ENCODE measurements at regions not wholly inside any gene's neighbourhood (a gene's known extent, or its start where the extent isn't known, plus 50 kb on each side); places are given as distances from the start of the nearest gene placed in this dataset.
A peak's percentile ranks its signal among the peaks of the same experiment; 100 is the strongest.
"Not testable (repeated sequence)": the region's sequence is repeated elsewhere in the genome, so short reads cannot be mapped to it uniquely, and the experiment has no call there.

DNA sequence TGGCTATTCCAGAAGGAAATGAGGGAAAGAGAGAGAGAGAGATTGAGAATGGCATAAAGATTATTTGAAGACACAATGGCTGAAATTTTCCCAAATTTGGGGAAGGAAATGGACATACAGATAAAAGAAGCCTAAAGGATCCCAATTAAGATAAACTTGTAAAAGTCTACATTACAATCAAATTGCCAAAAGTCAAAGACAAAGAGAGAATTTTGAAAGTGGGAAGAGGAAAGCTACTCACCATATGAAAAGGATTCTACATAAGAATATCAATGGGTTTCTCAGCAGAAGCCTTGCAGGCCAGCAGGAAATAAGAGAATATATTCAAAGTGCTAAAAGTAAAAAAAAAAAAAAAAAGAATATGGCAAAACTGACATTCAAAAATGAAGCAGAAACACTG, 233.0 kb upstream of the NFIA start:
- Mint-ChIP-seq H3K9me3 (peaks cover 0 to 6% (median 2%) of the 10 kb centered on the region in 7 donors), H3K27ac (no peak overlapping the region), H3K4me1 (no peaks in the 10 kb centered on the region), H3K27me3 (no peaks in the 10 kb centered on the region), H3K4me3 (no peak overlapping the region), H3K36me3 (no peaks in the 10 kb centered on the region)
- Histone ChIP-seq H3K36me3 (ENCODE audit: control insufficient read depth, insufficient read depth, low read length) (no peaks in the 10 kb centered on the region), H3K27me3 (ENCODE audit: control insufficient read depth, insufficient read depth, low read length) (no peaks in the 10 kb centered on the region), H3K9me3 (ENCODE audit: control insufficient read depth in 2 of 2, low read length in 2 of 2) (no peaks in the 10 kb centered on the region), H3K27ac (ENCODE audit: insufficient read depth, low read length, poor library complexity, severe bottlenecking) (no peak overlapping the region), H3K4me1 (ENCODE audit: control insufficient read depth, insufficient read depth, low read length, poor library complexity, severe bottlenecking) (no peaks in the 10 kb centered on the region), H3K4me3 (ENCODE audit: low read depth, low read length) (no peak overlapping the region)
- no peak for DNase-seq
- no peak for ATAC-seq (ENCODE audit: low read depth in 2 of 2)

DNA sequence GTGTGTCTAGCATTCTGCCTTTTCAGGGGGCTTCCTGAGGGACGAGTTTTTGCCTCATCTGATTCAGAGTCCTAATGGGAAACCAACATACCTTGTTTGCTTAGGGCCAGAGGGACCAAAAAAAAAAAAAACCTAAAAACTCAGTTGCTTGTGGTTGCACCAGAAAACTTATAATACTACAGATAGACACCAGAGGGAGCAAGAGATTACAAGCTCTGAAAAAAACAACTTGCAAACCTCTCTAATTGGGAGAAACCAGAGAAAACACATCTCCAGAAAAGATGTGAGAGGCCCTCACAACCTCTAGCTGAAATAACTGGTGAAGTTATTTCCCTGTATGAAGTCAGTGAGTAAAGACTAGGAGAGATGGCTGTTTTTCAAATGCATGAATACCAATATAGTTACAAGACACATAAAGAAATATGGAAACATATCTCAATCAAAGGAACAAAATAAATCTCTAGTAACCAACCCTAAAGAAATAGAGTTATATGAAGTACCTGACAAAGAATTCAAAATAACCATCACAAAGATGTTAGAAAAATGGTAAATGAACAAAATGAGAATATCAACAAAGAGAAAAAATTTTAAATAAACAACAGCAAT, 233.7 kb upstream of the NFIA start:
- no peak overlapping the region for H3K27ac ChIP-seq (ENCODE audit: insufficient read depth, low read length, poor library complexity, severe bottlenecking)
- Mint-ChIP-seq H3K9me3 (peaks cover 0 to 7% (median 2%) of the 10 kb centered on the region in 7 donors), H3K4me1 (no peaks in the 10 kb centered on the region), H3K4me3 (no peak overlapping the region), H3K27me3 (no peaks in the 10 kb centered on the region), H3K36me3 (no peaks in the 10 kb centered on the region), H3K27ac (no peak overlapping the region)
- H3K36me3 ChIP-seq (ENCODE audit: control insufficient read depth, insufficient read depth, low read length): no peaks in the 10 kb centered on the region
- H3K4me1 ChIP-seq (ENCODE audit: control insufficient read depth, insufficient read depth, low read length, poor library complexity, severe bottlenecking): no peaks in the 10 kb centered on the region
- no peaks in the 10 kb centered on the region for H3K27me3 ChIP-seq (ENCODE audit: control insufficient read depth, insufficient read depth, low read length)
- no peaks in the 10 kb centered on the region for H3K9me3 ChIP-seq (ENCODE audit: control insufficient read depth in 2 of 2, low read length in 2 of 2)
- DNase-seq: peak in 1 of 3 donors; percentile 18
- ATAC-seq (ENCODE audit: low read depth in 2 of 2): no peak
- no peak overlapping the region for H3K4me3 ChIP-seq (ENCODE audit: low read depth, low read length)

DNA sequence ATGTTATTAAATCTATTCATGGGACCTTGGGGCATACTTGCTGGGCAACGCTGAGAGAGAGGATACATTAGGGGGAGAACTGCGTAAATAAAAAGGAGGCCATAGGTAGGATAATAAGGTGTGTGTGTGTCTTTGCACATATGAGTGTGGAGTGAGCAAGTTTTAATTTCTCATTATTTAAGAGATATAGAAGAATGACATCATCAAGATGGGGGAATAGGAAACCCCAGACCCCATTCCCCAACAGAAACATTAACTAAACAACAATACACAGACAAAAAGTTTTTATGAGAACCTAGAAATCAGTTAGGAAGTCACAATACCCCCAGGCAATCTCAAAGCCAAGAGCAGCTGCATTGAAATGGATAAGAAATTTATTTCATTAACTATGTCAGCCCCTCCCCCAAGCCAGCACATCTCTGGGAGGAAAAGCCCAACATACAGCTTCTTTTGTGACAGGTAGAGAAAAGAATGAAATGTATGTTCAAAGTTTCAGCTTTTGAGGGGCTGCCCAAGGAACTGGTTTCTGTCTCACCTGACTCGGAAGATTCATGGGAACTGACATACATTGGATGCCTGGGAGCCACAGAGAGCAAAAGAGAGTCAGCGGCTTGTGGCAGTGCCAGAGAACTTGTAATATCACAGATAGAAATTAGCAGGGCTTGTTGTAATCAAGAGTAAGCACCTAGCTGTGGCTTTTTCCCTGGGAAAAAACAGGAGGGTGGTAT, 234.3 kb upstream of the NFIA start:
- Histone ChIP-seq H3K9me3 (ENCODE audit: control insufficient read depth in 2 of 2, low read length in 2 of 2) (no peaks in the 10 kb centered on the region), H3K36me3 (ENCODE audit: control insufficient read depth, insufficient read depth, low read length) (no peaks in the 10 kb centered on the region), H3K4me1 (ENCODE audit: control insufficient read depth, insufficient read depth, low read length, poor library complexity, severe bottlenecking) (no peaks in the 10 kb centered on the region), H3K27ac (ENCODE audit: insufficient read depth, low read length, poor library complexity, severe bottlenecking) (no peak overlapping the region), H3K27me3 (ENCODE audit: control insufficient read depth, insufficient read depth, low read length) (no peaks in the 10 kb centered on the region), H3K4me3 (ENCODE audit: low read depth, low read length) (no peak overlapping the region)
- no peak overlapping the region for H3K27ac Mint-ChIP-seq
- DNase-seq (no peak), ATAC-seq (ENCODE audit: low read depth in 2 of 2) (no peak)
- no peaks in the 10 kb centered on the region for H3K27me3 Mint-ChIP-seq
- peaks cover 0 to 7% (median 2%) of the 10 kb centered on the region in 7 donors for H3K9me3 Mint-ChIP-seq
- no peaks in the 10 kb centered on the region for H3K4me1 Mint-ChIP-seq
- H3K36me3 Mint-ChIP-seq: no peaks in the 10 kb centered on the region
- H3K4me3 Mint-ChIP-seq: no peak overlapping the region

DNA sequence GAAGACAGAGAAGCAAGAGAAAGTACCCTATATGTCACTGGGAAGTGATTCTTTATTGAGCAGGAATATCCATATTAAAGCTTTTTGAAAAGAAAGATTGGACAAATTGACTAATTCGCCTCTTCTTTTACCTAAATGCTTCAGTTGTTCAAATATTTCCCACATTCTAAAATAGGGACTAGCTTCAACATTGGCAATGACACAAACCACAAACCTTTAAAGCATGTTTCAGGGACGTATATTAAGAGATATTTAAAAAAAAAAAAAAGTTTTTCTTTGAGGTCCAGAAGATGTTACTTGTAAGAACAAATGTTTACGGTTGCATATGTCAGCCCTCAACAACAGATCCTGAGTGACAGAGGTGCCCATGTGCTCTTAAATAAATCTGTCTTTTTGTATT, 235.0 kb upstream of the NFIA start:
- no peaks in the 10 kb centered on the region for H3K9me3 ChIP-seq (ENCODE audit: control insufficient read depth in 2 of 2, low read length in 2 of 2)
- H3K27ac ChIP-seq (ENCODE audit: insufficient read depth, low read length, poor library complexity, severe bottlenecking): no peak overlapping the region
- H3K27me3 Mint-ChIP-seq: no peaks in the 10 kb centered on the region
- no peak overlapping the region for H3K4me3 Mint-ChIP-seq
- no peaks in the 10 kb centered on the region for H3K27me3 ChIP-seq (ENCODE audit: control insufficient read depth, insufficient read depth, low read length)
- no peak for DNase-seq
- no peaks in the 10 kb centered on the region for H3K36me3 Mint-ChIP-seq
- H3K9me3 Mint-ChIP-seq: peaks cover 0 to 7% (median 2%) of the 10 kb centered on the region in 7 donors
- ATAC-seq (ENCODE audit: low read depth in 2 of 2): no peak
- no peaks in the 10 kb centered on the region for H3K4me1 Mint-ChIP-seq
- H3K27ac Mint-ChIP-seq: no peak overlapping the region
- no peaks in the 10 kb centered on the region for H3K36me3 ChIP-seq (ENCODE audit: control insufficient read depth, insufficient read depth, low read length)
- H3K4me1 ChIP-seq (ENCODE audit: control insufficient read depth, insufficient read depth, low read length, poor library complexity, severe bottlenecking): no peaks in the 10 kb centered on the region
- H3K4me3 ChIP-seq (ENCODE audit: low read depth, low read length): no peak overlapping the region

DNA sequence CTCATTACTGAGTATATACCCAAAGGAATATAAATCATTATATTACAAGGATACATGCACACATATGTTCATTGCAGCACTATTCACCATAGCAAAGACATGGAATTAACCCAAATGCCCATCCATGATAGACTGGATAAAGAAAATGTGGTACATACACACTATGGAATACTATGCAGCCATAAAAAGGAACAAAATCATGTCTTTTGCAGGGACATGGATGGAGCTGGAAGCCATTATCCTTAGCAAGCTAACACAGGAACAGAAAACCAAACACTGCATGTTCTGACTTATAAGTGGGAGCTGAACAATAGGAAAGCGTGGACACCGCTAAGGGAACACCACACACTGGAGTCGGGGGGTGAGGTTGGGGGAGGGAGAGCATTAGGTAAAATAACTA, 236.7 kb upstream of the NFIA start:
- DNase-seq; H3K27ac ChIP-seq (ENCODE audit: insufficient read depth, low read length, poor library complexity, severe bottlenecking); H3K4me3 ChIP-seq (ENCODE audit: low read depth, low read length); H3K4me1 ChIP-seq (ENCODE audit: control insufficient read depth, insufficient read depth, low read length, poor library complexity, severe bottlenecking); H3K9me3 ChIP-seq (ENCODE audit: control insufficient read depth in 2 of 2, low read length in 2 of 2); H3K27me3 Mint-ChIP-seq; H3K9me3 Mint-ChIP-seq; H3K27ac Mint-ChIP-seq; H3K4me1 Mint-ChIP-seq; H3K27me3 ChIP-seq (ENCODE audit: control insufficient read depth, insufficient read depth, low read length); H3K36me3 Mint-ChIP-seq; ATAC-seq (ENCODE audit: low read depth in 2 of 2); H3K4me3 Mint-ChIP-seq; H3K36me3 ChIP-seq (ENCODE audit: control insufficient read depth, insufficient read depth, low read length): not testable (repeated sequence)

DNA sequence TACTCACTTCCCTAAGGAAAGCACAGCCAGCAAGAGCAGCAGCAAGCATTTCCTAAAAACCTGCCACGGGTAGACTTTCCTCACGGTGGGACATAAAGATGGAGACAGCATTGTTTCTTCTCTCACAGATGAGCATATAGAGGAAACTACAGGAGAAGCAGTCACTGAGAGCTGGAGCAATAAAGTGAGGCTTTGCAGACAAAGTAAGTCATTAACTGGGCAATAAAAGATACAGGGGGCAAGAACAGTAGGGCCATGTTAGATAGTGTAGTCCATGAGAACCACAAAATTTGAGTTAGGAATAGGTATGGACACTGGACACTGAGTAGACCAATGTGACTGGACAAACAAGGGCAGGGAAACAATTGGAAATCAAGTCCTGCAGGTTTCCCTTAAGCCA, 240.1 kb upstream of the NFIA start:
- Histone ChIP-seq H3K27ac (ENCODE audit: insufficient read depth, low read length, poor library complexity, severe bottlenecking) (no peak overlapping the region), H3K9me3 (ENCODE audit: control insufficient read depth in 2 of 2, low read length in 2 of 2) (no peaks in the 10 kb centered on the region), H3K4me1 (ENCODE audit: control insufficient read depth, insufficient read depth, low read length, poor library complexity, severe bottlenecking) (no peaks in the 10 kb centered on the region), H3K27me3 (ENCODE audit: control insufficient read depth, insufficient read depth, low read length) (no peaks in the 10 kb centered on the region), H3K4me3 (ENCODE audit: low read depth, low read length) (no peak overlapping the region), H3K36me3 (ENCODE audit: control insufficient read depth, insufficient read depth, low read length) (no peaks in the 10 kb centered on the region)
- DNase-seq: no peak
- Mint-ChIP-seq H3K9me3 (peaks cover 0 to 7% (median 4%) of the 10 kb centered on the region in 7 donors), H3K27ac (no peak overlapping the region), H3K4me1 (no peaks in the 10 kb centered on the region), H3K4me3 (no peak overlapping the region), H3K36me3 (no peaks in the 10 kb centered on the region), H3K27me3 (no peaks in the 10 kb centered on the region)
- ATAC-seq (ENCODE audit: low read depth in 2 of 2): no peak

DNA sequence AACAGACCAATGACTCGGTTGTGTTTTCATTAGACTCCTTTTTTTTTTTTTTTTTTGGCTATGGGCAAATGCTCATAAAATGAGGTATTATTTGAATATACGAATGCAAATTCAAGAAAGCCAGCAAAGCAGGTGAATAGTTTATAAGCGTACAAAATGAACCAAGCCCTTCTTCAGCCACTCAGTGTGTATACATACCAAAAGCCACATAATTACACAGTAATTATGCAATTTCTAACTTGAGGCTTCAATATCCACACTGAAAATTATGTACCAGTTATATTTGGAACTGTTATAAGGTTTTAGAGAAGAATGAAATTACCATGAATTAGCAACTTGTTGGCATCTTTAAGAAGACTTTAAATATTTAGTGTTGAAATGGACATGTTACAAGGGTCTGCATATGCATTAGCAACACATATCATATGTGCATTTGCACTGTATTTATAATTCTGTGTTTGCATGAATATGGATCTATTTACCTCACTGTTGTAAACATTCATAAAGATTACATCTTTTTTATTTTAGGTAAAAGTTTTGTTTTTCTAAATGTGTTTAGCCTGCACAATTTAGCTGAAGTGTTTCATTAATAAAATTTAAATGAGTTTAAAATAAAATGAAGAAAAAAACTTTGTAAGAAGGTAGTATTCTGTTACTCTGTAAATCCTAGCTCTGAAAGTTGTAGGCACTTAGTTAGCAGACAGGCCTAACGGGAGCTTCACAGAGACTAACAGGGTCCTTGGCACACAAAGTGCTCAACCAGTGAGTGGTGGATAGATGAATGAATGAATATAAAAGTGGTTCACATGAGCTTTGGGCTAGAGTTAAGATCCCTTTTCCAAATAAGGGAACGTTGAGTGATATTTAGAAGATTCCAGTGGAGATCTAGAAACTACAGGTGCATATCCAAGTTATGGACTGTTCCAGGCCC, 241.0 kb upstream of the NFIA start:
- H3K27ac ChIP-seq (ENCODE audit: insufficient read depth, low read length, poor library complexity, severe bottlenecking): no peak overlapping the region
- H3K27me3 Mint-ChIP-seq: no peaks in the 10 kb centered on the region
- no peak overlapping the region for H3K27ac Mint-ChIP-seq
- no peak for ATAC-seq (ENCODE audit: low read depth in 2 of 2)
- H3K36me3 Mint-ChIP-seq: no peaks in the 10 kb centered on the region
- H3K4me3 Mint-ChIP-seq: no peak overlapping the region
- no peaks in the 10 kb centered on the region for H3K4me1 ChIP-seq (ENCODE audit: control insufficient read depth, insufficient read depth, low read length, poor library complexity, severe bottlenecking)
- peaks cover 0 to 7% (median 4%) of the 10 kb centered on the region in 7 donors for H3K9me3 Mint-ChIP-seq
- no peaks in the 10 kb centered on the region for H3K27me3 ChIP-seq (ENCODE audit: control insufficient read depth, insufficient read depth, low read length)
- no peak overlapping the region for H3K4me3 ChIP-seq (ENCODE audit: low read depth, low read length)
- no peak for DNase-seq
- H3K36me3 ChIP-seq (ENCODE audit: control insufficient read depth, insufficient read depth, low read length): no peaks in the 10 kb centered on the region
- H3K4me1 Mint-ChIP-seq: no peaks in the 10 kb centered on the region
- H3K9me3 ChIP-seq (ENCODE audit: control insufficient read depth in 2 of 2, low read length in 2 of 2): no peaks in the 10 kb centered on the region
